Stimulated activated CD8-positive, alpha-beta memory T cell treated with anti-CD3 and anti-CD28 coated beads, Interleukin-2, amount 100 ng/mL, for 1 hour (primary cell): ENCODE measurements at regions not wholly inside any gene's neighbourhood (a gene's known extent, or its start where the extent isn't known, plus 50 kb on each side); places are given as distances from the start of the nearest gene placed in this dataset.

ENCODE experiments used
- DNase-seq, 2 donors: peaks; one replicate each; pipeline ENCODE4 v3.0.0-alpha.2; 2020; ENCODE audit warnings: low read depth in 2 of 2

GRCh38 chr17:77602062-77602746, 356.3 kb upstream of the TNRC6C start:
- no peak for DNase-seq

GRCh38 chr17:77602883-77603640, 355.4 kb upstream of the TNRC6C start:
- no peak for DNase-seq

DNA sequence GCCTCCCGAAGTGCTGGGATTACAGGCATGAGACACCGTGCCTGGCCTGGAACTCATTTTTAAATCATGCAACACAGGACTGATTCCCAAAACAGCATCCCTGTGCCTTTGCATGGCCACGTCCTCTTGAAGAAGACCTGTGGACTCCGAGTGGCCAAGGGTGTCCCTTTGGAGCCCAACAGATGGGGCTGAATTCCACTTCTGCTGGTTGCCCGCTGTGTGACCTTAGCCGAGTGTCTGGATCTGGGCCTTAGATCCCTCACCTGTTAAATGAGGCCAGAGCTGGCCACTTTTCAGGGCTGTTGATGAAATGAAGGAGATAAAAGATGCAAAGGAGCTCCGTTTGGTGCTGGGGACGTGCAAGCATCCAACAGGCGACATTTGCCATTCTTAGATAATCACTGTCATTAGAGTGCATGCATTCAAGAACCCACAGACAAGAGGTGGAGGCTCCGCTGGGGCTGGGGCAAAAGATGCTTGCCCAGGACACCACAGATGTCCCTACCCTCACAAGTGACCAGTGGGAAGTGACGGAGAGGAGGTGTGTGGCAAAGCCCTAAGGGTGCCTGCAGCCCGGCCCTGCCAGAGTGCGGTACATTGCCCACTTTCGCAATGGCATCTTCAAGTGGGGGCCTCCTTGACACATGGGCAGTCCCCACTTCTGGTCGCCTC, 354.1 kb upstream of the TNRC6C start:
- DNase-seq, result no peak

DNA sequence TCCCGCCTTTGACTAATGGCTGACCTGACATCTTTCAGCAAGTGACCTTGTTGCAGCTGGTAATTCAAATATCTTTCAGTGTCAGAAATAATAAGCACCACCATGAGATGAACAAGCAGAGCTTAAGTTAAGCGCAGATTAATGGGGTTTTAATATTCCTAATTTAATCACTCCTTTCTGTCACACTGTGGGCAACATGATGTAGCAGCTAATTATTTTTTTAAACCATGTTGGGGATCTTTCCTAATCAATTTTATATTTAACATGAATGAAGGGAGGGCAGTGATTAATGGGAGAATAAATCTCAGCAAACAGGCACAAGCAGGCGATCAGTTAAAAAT, 353.6 kb upstream of the TNRC6C start:
- DNase-seq, result no peak

GRCh38 chr17:77606146-77606864, 352.2 kb upstream of the TNRC6C start:
- DNase-seq, result no peak

DNA sequence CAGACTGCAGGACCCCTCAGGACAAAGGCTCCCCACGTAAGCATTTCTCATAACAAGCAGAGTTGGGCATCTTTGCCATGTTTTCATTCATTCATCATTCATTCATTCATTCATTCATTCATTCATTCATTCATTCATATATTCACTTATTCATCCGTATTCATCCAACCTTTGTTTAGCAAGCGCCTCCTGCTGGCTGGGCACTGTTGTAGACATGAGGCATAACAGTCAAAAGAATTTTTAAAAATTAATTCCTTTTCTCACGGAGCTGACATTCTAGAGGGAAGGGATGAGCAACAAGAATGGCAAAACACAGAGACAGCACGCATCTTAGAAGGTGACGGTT, 351.7 kb upstream of the TNRC6C start:
- DNase-seq, result no peak

- DNase-seq, result no peak
Measured at GRCh38 chr17:77607606-77608005, 350.9 kb upstream of the TNRC6C start.

- DNase-seq, result no peak
Measured at GRCh38 chr17:77608431-77608830, 350.1 kb upstream of the TNRC6C start.

DNA sequence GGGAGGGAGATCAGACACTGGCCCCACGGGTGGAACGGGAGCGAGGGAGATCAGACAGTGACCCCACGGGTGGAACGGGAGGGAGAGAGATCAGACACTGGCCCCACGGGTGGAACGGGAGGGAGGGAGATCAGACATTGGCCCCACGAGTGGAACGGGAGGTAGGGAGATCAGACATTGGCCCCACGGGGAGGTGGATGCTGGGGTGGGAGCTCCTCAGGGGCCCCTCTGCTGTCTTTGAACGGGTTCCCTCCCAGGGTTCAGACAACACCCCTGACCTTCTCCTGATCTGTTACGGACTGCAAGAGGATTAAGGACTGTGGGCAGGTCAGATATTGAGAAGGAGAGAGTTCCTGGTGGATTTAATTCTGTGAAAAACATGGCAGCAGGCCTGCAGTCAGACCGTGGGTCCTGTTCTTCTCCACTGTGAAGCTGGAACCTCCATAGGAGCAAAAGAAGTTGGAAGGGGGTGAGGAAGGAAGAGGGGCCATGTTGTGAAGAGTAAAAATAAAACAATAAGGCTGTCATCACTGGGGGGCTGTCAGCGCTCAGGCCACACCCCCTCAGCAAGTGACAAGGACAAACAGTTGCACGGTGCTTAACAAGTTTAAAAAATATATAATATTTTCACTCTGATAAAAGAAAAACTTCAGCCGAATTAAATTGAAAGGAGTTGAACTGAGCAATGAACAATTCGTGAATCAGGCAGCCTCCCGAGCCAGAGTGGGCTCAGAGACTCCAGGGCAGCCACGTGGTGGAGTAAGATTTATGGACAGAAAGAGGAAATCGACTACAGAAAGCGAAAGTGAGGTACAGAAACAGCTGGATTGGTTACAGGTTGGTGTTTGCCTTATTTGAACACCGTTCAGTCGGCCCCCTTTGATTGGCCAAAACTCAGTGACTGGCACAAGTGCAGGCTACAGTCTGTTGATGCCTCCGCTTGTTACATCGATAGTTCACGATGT, 348.7 kb upstream of the TNRC6C start:
- peak; percentile 14 to 35 for DNase-seq

DNA sequence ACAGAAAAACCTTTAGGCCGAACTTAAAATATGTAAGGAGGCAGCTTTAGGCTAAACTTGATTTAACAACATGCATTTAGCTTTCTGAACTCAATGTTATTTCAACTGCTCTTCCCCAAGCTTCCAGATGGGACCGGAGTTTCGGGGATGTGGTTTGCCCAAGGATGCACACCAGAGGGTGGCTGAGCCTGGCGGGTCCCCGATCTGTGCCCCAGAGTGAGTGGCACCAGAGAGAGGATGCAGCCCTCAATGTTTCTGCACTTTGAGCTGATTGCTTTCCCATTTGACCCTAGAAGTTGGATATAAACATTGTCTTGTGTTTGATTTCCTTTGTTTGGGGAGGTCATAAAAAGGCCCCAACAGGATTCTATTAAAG, 348.0 kb upstream of the TNRC6C start:
- DNase-seq, result no peak

DNA sequence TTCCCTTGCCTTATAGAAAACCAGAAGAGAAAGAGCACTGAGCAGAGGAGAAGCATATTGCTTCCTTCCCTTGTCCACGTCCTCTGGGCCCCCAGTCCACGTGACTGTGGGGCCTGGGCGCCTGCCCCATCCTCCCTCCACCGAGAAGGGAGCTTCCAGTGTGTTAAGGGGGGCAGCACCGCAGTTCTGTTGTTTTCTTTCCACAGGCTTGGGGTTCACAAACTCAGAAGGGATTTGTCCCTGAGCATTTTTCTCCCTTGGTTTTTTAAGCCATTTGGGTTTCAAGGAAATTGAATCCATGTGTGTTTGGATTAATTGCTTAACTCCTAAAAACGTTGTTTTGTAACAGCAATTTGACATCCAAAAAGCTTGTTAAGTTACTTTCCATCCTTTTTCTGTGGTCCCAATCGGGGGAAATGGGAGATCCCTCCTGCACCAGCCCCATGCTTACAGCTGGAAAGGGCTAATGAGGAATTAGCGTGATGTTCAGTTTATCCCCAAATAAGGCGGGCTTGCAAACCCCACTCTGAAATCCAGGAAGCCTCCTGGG, 347.5 kb upstream of the TNRC6C start:
- no peak for DNase-seq

- no peak for DNase-seq
Measured at GRCh38 chr17:77611791-77612502, 346.6 kb upstream of the TNRC6C start.

GRCh38 chr17:77613218-77613617, 345.3 kb upstream of the TNRC6C start:
- no peak for DNase-seq

GRCh38 chr17:77613627-77614026, 344.9 kb upstream of the TNRC6C start:
- DNase-seq, result no peak

DNA sequence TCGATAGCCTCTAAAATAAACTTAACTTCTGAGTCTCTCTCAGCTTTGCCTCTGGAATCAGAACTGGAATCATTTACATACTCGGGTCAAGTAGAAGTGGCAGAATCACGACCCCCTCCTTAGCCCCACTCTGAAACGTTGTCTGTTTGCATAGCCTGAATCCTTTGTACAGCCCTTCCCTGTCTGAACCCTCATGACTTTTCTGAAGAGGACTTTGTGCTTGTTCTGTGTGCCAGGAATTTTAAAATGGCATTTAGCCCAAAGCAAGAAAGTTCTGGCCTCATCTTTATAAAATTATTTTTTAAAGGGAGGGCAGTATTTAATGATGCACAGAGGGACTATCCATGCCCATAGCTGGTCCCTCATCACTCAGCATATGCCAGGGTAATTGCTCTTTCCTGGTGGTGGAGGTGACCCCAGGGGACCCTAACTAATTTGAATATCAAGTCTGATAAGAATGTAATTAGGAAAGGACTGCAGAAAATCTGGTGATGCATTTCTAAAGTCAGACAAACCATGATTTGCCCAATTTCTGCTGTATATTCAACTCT, 342.7 kb upstream of the TNRC6C start:
- no peak for DNase-seq

DNA sequence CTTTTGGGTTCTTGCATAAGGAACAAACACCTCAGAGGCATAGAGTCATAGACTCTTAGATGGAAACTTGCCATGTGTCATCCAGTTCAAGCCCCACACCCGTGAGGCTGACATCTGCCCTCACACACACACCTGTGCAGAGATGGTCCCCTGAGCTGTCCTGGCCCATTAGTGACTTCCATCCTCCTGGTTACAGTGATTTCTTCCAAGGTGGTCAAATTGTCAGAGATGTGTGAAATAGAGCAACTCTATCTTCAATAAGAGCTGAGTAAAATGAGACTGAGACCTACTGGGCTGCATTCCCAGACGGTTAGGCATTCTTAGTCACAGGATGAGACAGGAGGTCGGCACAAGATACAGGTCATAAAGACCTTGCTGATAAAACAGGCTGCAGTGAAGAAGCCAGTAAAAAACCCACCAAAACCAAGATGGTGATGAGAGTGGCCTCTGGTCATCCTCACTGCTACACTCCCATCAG, 342.2 kb upstream of the TNRC6C start:
- DNase-seq, result no peak

GRCh38 chr17:77617516-77617915, 341.0 kb upstream of the TNRC6C start:
- DNase-seq, result no peak

GRCh38 chr17:77618173-77618572, 340.3 kb upstream of the TNRC6C start:
- no peak for DNase-seq

- no peak for DNase-seq
Measured at GRCh38 chr17:77618731-77619130, 339.8 kb upstream of the TNRC6C start.

DNA sequence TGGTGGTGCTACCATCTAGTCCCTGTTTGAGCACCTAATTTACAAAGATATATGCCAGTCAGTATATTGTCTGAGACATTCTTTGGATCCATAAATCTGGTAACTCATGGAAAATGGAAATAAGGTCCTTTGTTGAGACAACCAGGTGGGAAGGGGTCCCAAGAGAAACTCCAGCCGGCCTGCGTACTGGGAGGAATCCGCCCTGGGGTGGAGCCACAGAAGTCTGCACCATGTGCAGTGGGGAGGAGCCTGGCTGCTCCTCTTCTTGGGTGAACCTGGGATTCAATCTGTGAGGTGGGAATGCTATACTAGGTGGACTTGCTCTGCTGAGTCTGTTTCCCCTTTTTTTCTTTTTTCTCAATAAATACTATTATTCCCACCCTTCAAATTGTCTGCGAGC, 339.2 kb upstream of the TNRC6C start:
- no peak for DNase-seq
